ENCODE measurements at regions not wholly inside any gene's neighbourhood (a gene's known extent, or its start where the extent isn't known, plus 50 kb on each side); places are given as distances from the start of the nearest gene placed in this dataset.

DNA sequence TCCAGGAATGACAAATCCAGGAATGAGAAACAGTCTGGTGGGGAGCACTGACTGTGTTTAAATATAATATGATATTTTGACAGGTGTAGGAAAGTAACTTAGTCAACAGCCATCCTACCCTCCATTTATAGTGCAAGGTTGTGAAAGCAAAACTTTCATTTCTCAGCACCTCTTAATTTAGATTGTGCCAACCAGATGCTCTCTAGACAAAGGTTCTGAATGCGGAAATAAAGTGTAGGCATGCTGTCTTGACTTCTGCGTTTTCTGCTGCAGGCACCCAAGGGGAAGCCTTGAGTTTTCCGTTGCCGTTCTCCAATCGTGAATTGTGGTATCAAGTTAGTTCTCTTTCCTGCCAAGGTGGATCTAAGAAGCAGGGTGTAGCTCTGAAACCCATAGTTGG lies 261.9 kb upstream of the SUCLG2 start:
- Histone ChIP-seq H3K4me1 (ENCODE audit: control insufficient read depth, extremely low read depth, insufficient read depth, low read length) (no peaks in the 10 kb centered on the region), H3K9me3 (ENCODE audit: control insufficient read depth, insufficient read depth, low read depth, low read length) (no peaks in the 10 kb centered on the region), H3K79me2 (ENCODE audit: control insufficient read depth, insufficient read depth, low read length) (no peaks in the 10 kb centered on the region), H3K9ac (ENCODE audit: insufficient read depth, low read length) (no peak overlapping the region), H3K27me3 (ENCODE audit: control insufficient read depth, insufficient read depth, low read length) (no peaks in the 10 kb centered on the region), H3K36me3 (ENCODE audit: control insufficient read depth, insufficient read depth, low read length) (no peaks in the 10 kb centered on the region), H2AFZ (ENCODE audit: low read length) (no peak overlapping the region), H3K27ac (ENCODE audit: insufficient read depth, low read length) (no peak overlapping the region), H3K4me3 (replicated peaks in 1 of 4; ENCODE audit: control extremely low read depth in 1 of 4, insufficient read depth in 1 of 4, low read depth in 3 of 4, low read length in 4 of 4) (no peak overlapping the region), H3K4me2 (ENCODE audit: extremely low read depth, insufficient read depth, low read length) (no peak overlapping the region), H4K20me1 (ENCODE audit: control insufficient read depth, extremely low read depth, insufficient read depth, low read length) (no peaks in the 10 kb centered on the region)
- TF ChIP-seq EZH2 (IDR thresholded peaks at IDR 0.05; ENCODE audit: low read length, missing control alignments): no peak
- TF ChIP-seq CTCF (conservative IDR thresholded peaks at IDR 0.05 in 1 of 2, IDR thresholded peaks at IDR 0.05 in 1 of 2; ENCODE audit: low read depth in 1 of 2, low read length in 2 of 2): no peak
- DNase-seq (ENCODE audit: low read depth in 2 of 2): no peak

- TF ChIP-seq EZH2 (IDR thresholded peaks at IDR 0.05; ENCODE audit: low read length, missing control alignments) (no peak), CTCF (conservative IDR thresholded peaks at IDR 0.05 in 1 of 2, IDR thresholded peaks at IDR 0.05 in 1 of 2; ENCODE audit: low read depth in 1 of 2, low read length in 2 of 2) (no peak)
- Histone ChIP-seq H3K36me3 (ENCODE audit: control insufficient read depth, insufficient read depth, low read length) (no peaks in the 10 kb centered on the region), H3K9ac (ENCODE audit: insufficient read depth, low read length) (no peak overlapping the region), H4K20me1 (ENCODE audit: control insufficient read depth, extremely low read depth, insufficient read depth, low read length) (no peaks in the 10 kb centered on the region), H3K4me1 (ENCODE audit: control insufficient read depth, extremely low read depth, insufficient read depth, low read length) (no peaks in the 10 kb centered on the region), H3K27ac (ENCODE audit: insufficient read depth, low read length) (no peak overlapping the region), H3K79me2 (ENCODE audit: control insufficient read depth, insufficient read depth, low read length) (no peaks in the 10 kb centered on the region), H3K9me3 (ENCODE audit: control insufficient read depth, insufficient read depth, low read depth, low read length) (no peaks in the 10 kb centered on the region), H3K27me3 (ENCODE audit: control insufficient read depth, insufficient read depth, low read length) (no peaks in the 10 kb centered on the region), H3K4me2 (ENCODE audit: extremely low read depth, insufficient read depth, low read length) (no peak overlapping the region), H3K4me3 (replicated peaks in 1 of 4; ENCODE audit: control extremely low read depth in 1 of 4, insufficient read depth in 1 of 4, low read depth in 3 of 4, low read length in 4 of 4) (no peak overlapping the region), H2AFZ (ENCODE audit: low read length) (no peak overlapping the region)
- DNase-seq (ENCODE audit: low read depth in 2 of 2): no peak
Measured at GRCh38 chr3:67907735-67908134, 253.3 kb upstream of the SUCLG2 start.

DNA sequence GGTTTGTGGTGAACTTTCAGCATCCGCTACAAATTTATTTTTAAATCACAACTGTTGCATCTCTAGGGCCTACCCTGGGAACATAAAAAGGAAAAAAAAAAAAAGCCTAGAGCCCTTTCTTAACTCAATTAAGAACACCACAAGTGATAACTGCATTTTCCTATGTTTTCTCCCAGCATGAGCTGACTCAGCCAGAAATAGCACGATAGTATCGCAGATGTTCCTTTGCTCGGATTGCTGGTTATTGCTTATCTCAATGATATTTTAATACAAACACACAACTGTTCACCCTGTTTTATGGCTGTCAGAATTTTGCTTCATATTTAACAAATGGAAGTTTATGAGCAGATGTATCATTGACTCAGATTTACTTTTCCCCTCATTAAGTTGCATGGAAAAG lies 251.8 kb upstream of the SUCLG2 start:
- Histone ChIP-seq H3K4me2 (ENCODE audit: extremely low read depth, insufficient read depth, low read length) (no peak overlapping the region), H3K27me3 (ENCODE audit: control insufficient read depth, insufficient read depth, low read length) (no peaks in the 10 kb centered on the region), H3K9me3 (ENCODE audit: control insufficient read depth, insufficient read depth, low read depth, low read length) (no peaks in the 10 kb centered on the region), H4K20me1 (ENCODE audit: control insufficient read depth, extremely low read depth, insufficient read depth, low read length) (no peaks in the 10 kb centered on the region), H3K79me2 (ENCODE audit: control insufficient read depth, insufficient read depth, low read length) (no peaks in the 10 kb centered on the region), H3K9ac (ENCODE audit: insufficient read depth, low read length) (no peak overlapping the region), H3K36me3 (ENCODE audit: control insufficient read depth, insufficient read depth, low read length) (no peaks in the 10 kb centered on the region), H2AFZ (ENCODE audit: low read length) (no peak overlapping the region), H3K27ac (ENCODE audit: insufficient read depth, low read length) (no peak overlapping the region), H3K4me3 (replicated peaks in 1 of 4; ENCODE audit: control extremely low read depth in 1 of 4, insufficient read depth in 1 of 4, low read depth in 3 of 4, low read length in 4 of 4) (no peak overlapping the region), H3K4me1 (ENCODE audit: control insufficient read depth, extremely low read depth, insufficient read depth, low read length) (no peaks in the 10 kb centered on the region)
- TF ChIP-seq CTCF (conservative IDR thresholded peaks at IDR 0.05 in 1 of 2, IDR thresholded peaks at IDR 0.05 in 1 of 2; ENCODE audit: low read depth in 1 of 2, low read length in 2 of 2): no peak
- TF ChIP-seq EZH2 (IDR thresholded peaks at IDR 0.05; ENCODE audit: low read length, missing control alignments): no peak
- DNase-seq (ENCODE audit: low read depth in 2 of 2): no peak
